Neuronal stem cell (in vitro differentiated cells): ENCODE measurements at regions not wholly inside any gene's neighbourhood (a gene's known extent, or its start where the extent isn't known, plus 50 kb on each side); places are given as distances from the start of the nearest gene placed in this dataset.

Source experiments
- DNase-seq: peaks from one replicate; pipeline ENCODE4 v3.0.0-alpha.2; 2013; ENCODE audit warnings: low spot score
- H2AFZ ChIP-seq: one replicate; pipeline ENCODE4 v1.6.1; 2013; ENCODE audit warnings: mild to moderate bottlenecking, low read length, inconsistent platforms
- H2AK5ac ChIP-seq: 2 replicates; pipeline ENCODE4 v1.6.1; 2013; ENCODE audit warnings: low read depth, mild to moderate bottlenecking, inconsistent platforms, low read length, moderate library complexity, mixed read lengths
- H2BK120ac ChIP-seq: 2 replicates; pipeline ENCODE4 v1.6.1; 2013; ENCODE audit warnings: low read depth, mild to moderate bottlenecking, inconsistent platforms, low read length, moderate library complexity, mixed read lengths
- H2BK12ac ChIP-seq: one replicate; pipeline ENCODE4 v1.6.1; 2013; ENCODE audit warnings: low read length, inconsistent platforms
- H2BK15ac ChIP-seq: 2 replicates; pipeline ENCODE4 v1.6.1; 2013; ENCODE audit warnings: mild to moderate bottlenecking, low read length, inconsistent platforms, mixed read lengths
- H2BK5ac ChIP-seq: one replicate; pipeline ENCODE4 v1.6.1; 2013; ENCODE audit warnings: inconsistent platforms, mild to moderate bottlenecking, low read length, moderate library complexity
- H3K14ac ChIP-seq: one replicate; pipeline ENCODE4 v1.6.1; 2013; ENCODE audit warnings: low read length, inconsistent platforms
- H3K18ac ChIP-seq: 2 replicates; pipeline ENCODE4 v1.6.1; 2013; ENCODE audit warnings: low read length, inconsistent platforms
- H3K23ac ChIP-seq: 2 replicates; pipeline ENCODE4 v1.6.1; 2013; ENCODE audit warnings: low read depth, mild to moderate bottlenecking, mixed read lengths, low read length, inconsistent platforms; ENCODE audit not compliant: poor library complexity
- H3K27ac ChIP-seq: replicated peaks from 3 replicates; pipeline ENCODE4 v1.5.1; 2013; ENCODE audit warnings: low read length, inconsistent platforms
- H3K27me3 ChIP-seq, 3 experiments: 2 replicates each; pipeline ENCODE4 v1.6.1; 2013; ENCODE audit warnings: low read length in 3 of 3, mild to moderate bottlenecking in 2 of 3, inconsistent platforms in 1 of 3, low read depth in 1 of 3, mixed read lengths in 1 of 3, moderate library complexity in 1 of 3; ENCODE audit not compliant: control insufficient read depth in 3 of 3, insufficient read depth in 3 of 3
- H3K36me3 ChIP-seq, 2 donors: replicated peaks in 1 of 2; 2 replicates each; pipeline ENCODE4 v1.6.1; 2013; ENCODE audit warnings: low read length in 2 of 2; ENCODE audit not compliant: control insufficient read depth in 2 of 2, insufficient read depth in 2 of 2
- H3K4ac ChIP-seq: 2 replicates; pipeline ENCODE4 v1.6.1; 2013; ENCODE audit warnings: inconsistent platforms, mild to moderate bottlenecking, low read length, moderate library complexity
- H3K4me1 ChIP-seq, 2 donors: 1 replicate in 1 of 2; 2 replicates in 1 of 2; pipeline ENCODE4 v1.6.1; 2013; ENCODE audit warnings: low read length in 2 of 2, low read depth in 1 of 2; ENCODE audit not compliant: control insufficient read depth in 2 of 2, insufficient read depth in 1 of 2
- H3K4me2 ChIP-seq: one replicate; pipeline ENCODE4 v1.6.1; 2013; ENCODE audit warnings: mild to moderate bottlenecking, low read length, inconsistent platforms; ENCODE audit not compliant: insufficient read depth, poor library complexity, severe bottlenecking
- H3K4me3 ChIP-seq, 2 donors: 2 replicates each; pipeline ENCODE4 v1.5.1; 2013; ENCODE audit warnings: low read length in 2 of 2, mild to moderate bottlenecking in 2 of 2, inconsistent platforms in 1 of 2, moderate library complexity in 1 of 2
- H3K79me1 ChIP-seq: one replicate; pipeline ENCODE4 v1.6.1; 2013; ENCODE audit warnings: low read depth, mild to moderate bottlenecking, inconsistent platforms, low read length, moderate library complexity
- H3K9ac ChIP-seq: one replicate; pipeline ENCODE4 v1.6.1; 2013; ENCODE audit warnings: mild to moderate bottlenecking, low read depth, low read length, inconsistent platforms; ENCODE audit not compliant: poor library complexity
- H3K9me3 ChIP-seq, 2 donors: replicated peaks in 1 of 2; 2 replicates each; pipeline versions ENCODE3 to v1.6.1; 2013; ENCODE audit warnings: low read length in 2 of 2, mild to moderate bottlenecking in 2 of 2, inconsistent platforms in 1 of 2, low read depth in 1 of 2, mixed read lengths in 1 of 2, moderate library complexity in 1 of 2; ENCODE audit not compliant: control insufficient read depth in 2 of 2, insufficient read depth in 1 of 2
- H4K8ac ChIP-seq: one replicate; pipeline ENCODE4 v1.6.1; 2013; ENCODE audit warnings: low read depth, mild to moderate bottlenecking, inconsistent platforms, low read length, moderate library complexity
- H4K91ac ChIP-seq: one replicate; pipeline ENCODE4 v1.6.1; 2013; ENCODE audit warnings: low read length, low read depth, mild to moderate bottlenecking, inconsistent platforms; ENCODE audit not compliant: poor library complexity
- WGBS, 2 donors: extraction: QIAGEN DNeasy Blood & Tissue Kit; methylation state at CpG; one replicate each; pipeline ENCODE4 v1.1.7; 2013; ENCODE audit warnings: missing lambda C conversion rate in 2 of 2, mixed read lengths in 1 of 2; ENCODE audit not compliant: insufficient read length in 2 of 2, insufficient replicate concordance in 1 of 2; ENCODE audit errors: extremely low coverage in 2 of 2; 5-methylcytosine and 5-hydroxymethylcytosine counted together

DNA sequence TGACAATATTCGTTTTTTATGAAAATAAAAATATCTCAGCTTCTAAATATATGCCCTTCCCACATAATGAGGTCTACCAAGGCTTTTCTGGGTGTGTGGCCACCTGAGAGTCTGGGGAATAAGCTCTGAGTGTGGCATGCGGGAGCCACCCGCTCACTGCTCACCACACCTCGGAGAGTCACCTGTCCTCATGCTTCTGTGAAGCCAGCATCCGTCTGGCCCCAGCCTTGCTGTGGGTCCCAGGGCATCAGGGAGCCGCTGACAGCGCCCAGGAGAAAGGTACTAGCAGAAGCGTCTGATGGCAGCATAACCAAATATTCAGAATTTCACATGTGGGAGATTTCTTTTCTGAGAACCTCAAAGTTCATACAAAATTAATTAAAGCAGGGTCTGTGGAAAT, 133.2 kb upstream of the IRX4 start:
- H4K8ac ChIP-seq, result peak overlapping the region; percentile 48
- no peak overlapping the region for H2BK15ac ChIP-seq
- H3K4me3 ChIP-seq, result no peak overlapping the region
- peaks cover 2 to 14% of the 10 kb centered on the region in 2 donors for H3K4me1 ChIP-seq
- H3K79me1 ChIP-seq, result no peaks in the 10 kb centered on the region
- H3K27ac ChIP-seq, result no peak overlapping the region
- no peak overlapping the region for H3K9ac ChIP-seq
- WGBS, 2 donors, result no CpG with 5 or more reads among the region's 8 CpGs
- no peak overlapping the region for H2BK12ac ChIP-seq
- H2AK5ac ChIP-seq, result no peak overlapping the region
- H3K4ac ChIP-seq, result no peak overlapping the region
- no peaks in the 10 kb centered on the region for H3K27me3 ChIP-seq
- no peak overlapping the region for H3K14ac ChIP-seq
- no peak overlapping the region for H3K23ac ChIP-seq
- no peaks in the 10 kb centered on the region for H3K9me3 ChIP-seq
- no peak overlapping the region for H3K4me2 ChIP-seq
- H3K18ac ChIP-seq, result no peak overlapping the region
- H2AFZ ChIP-seq, result no peak overlapping the region
- no peaks in the 10 kb centered on the region for H3K36me3 ChIP-seq
- no peak overlapping the region for H2BK5ac ChIP-seq
- no peak overlapping the region for H4K91ac ChIP-seq
- H2BK120ac ChIP-seq, result no peak overlapping the region
- no peak for DNase-seq

DNA sequence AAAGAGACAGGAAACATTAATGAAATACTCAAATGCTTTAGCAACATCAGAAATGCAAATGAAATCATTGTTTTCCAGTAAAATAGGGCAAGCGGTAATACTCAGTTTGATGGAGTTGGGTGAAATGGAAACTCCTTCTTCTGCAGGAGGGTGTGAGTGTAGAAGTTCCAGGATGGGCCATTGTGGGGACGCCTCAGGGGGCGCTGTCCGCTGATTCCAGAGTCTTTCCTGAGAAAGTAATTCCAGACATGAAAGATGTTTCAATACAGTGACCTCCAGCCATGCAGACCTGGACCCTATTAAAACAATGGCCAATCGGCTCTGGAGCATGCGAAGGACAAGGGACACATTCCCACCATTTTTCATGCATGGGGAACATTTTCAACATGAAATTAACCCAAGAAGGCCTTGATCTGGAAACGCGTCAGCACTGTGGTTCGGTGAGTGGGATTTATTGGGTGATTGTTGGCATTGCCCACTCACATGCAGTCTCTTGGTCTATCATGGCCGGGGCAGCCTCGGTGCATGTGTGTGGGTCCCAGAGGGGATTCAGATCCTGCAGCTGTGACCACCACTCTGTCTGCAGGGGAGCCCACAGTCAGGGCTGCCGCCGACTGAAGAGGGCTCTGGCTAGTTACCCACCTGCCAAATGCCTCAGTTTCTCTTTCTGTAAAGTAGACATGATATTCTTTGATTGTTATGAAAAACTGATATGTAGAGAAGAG, 132.6 kb upstream of the IRX4 start:
- H3K27ac ChIP-seq, result no peak overlapping the region
- H3K9ac ChIP-seq, result no peak overlapping the region
- H3K9me3 ChIP-seq, result no peaks in the 10 kb centered on the region
- DNase-seq, result no peak
- H2AK5ac ChIP-seq, result no peak overlapping the region
- WGBS, 2 donors, result no CpG with 5 or more reads among the region's 13 CpGs
- no peak overlapping the region for H4K8ac ChIP-seq
- H3K14ac ChIP-seq, result no peak overlapping the region
- H3K79me1 ChIP-seq, result no peaks in the 10 kb centered on the region
- H2BK120ac ChIP-seq, result no peak overlapping the region
- H3K18ac ChIP-seq, result no peak overlapping the region
- no peak overlapping the region for H3K4me3 ChIP-seq
- no peak overlapping the region for H2BK12ac ChIP-seq
- H3K23ac ChIP-seq, result no peak overlapping the region
- H2BK15ac ChIP-seq, result no peak overlapping the region
- no peak overlapping the region for H3K4ac ChIP-seq
- no peaks in the 10 kb centered on the region for H3K27me3 ChIP-seq
- no peak overlapping the region for H3K4me2 ChIP-seq
- no peak overlapping the region for H4K91ac ChIP-seq
- no peak overlapping the region for H2AFZ ChIP-seq
- no peaks in the 10 kb centered on the region for H3K36me3 ChIP-seq
- H3K4me1 ChIP-seq, result peaks cover 2 to 14% of the 10 kb centered on the region in 2 donors
- no peak overlapping the region for H2BK5ac ChIP-seq

DNA sequence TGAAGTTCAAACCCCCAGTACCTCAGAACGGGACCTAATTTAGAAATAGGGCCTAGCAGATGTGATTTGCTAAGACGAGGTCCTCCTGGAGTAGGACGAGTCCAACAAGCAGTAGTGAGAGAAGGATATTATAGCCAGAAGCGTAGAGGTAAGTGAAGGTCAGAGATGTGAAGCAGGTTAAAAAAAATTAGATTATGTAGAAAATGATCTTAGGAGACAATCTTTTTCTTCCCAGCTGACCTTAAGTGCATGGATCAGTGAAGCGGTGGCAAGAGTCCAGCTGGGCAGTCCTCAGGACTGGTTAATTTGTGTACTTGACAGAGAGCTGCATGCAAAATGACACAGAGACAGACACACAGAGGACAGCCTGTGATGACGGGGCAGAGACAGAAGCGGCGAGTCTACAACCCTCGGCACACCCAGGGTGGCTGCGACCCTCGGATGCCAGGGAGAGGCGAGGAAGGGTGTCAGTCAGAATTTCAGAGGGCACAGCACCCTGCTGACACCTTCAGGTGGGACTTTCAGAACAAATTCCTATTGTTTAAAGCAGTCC, 131.4 kb upstream of the IRX4 start:
- no peak overlapping the region for H2BK120ac ChIP-seq
- no peak overlapping the region for H2AK5ac ChIP-seq
- DNase-seq, result no peak
- H3K4me1 ChIP-seq, result peaks cover 2 to 14% of the 10 kb centered on the region in 2 donors
- no peaks in the 10 kb centered on the region for H3K27me3 ChIP-seq
- H3K4me3 ChIP-seq, result no peak overlapping the region
- no peaks in the 10 kb centered on the region for H3K9me3 ChIP-seq
- H2AFZ ChIP-seq, result no peak overlapping the region
- H2BK5ac ChIP-seq, result no peak overlapping the region
- no peak overlapping the region for H2BK12ac ChIP-seq
- H4K91ac ChIP-seq, result no peak overlapping the region
- no peaks in the 10 kb centered on the region for H3K36me3 ChIP-seq
- no peak overlapping the region for H3K27ac ChIP-seq
- H4K8ac ChIP-seq, result no peak overlapping the region
- no peak overlapping the region for H3K4me2 ChIP-seq
- peaks cover 1% of the 10 kb centered on the region for H3K79me1 ChIP-seq
- no peak overlapping the region for H3K14ac ChIP-seq
- H3K18ac ChIP-seq, result no peak overlapping the region
- WGBS, 2 donors, result no CpG with 5 or more reads among the region's 12 CpGs
- no peak overlapping the region for H3K9ac ChIP-seq
- no peak overlapping the region for H3K4ac ChIP-seq
- no peak overlapping the region for H3K23ac ChIP-seq
- H2BK15ac ChIP-seq, result no peak overlapping the region

- WGBS, 2 donors, result no CpG with 5 or more reads among the region's 18 CpGs
- H3K79me1 ChIP-seq, result peaks cover 2% of the 10 kb centered on the region
- no peak overlapping the region for H2BK15ac ChIP-seq
- H2AFZ ChIP-seq, result peak overlapping the region; percentile 26
- no peak overlapping the region for H2BK5ac ChIP-seq
- no peak overlapping the region for H2AK5ac ChIP-seq
- no peak overlapping the region for H3K4me2 ChIP-seq
- no peak overlapping the region for H4K91ac ChIP-seq
- peak overlapping the region; percentile 35 for H3K18ac ChIP-seq
- H2BK120ac ChIP-seq, result no peak overlapping the region
- H3K36me3 ChIP-seq, result no peaks in the 10 kb centered on the region
- no peak overlapping the region for H3K4ac ChIP-seq
- H3K27ac ChIP-seq, result no peak overlapping the region
- no peak overlapping the region for H3K14ac ChIP-seq
- peak overlapping the region; percentile 25 for H3K9ac ChIP-seq
- H2BK12ac ChIP-seq, result no peak overlapping the region
- DNase-seq, result no peak
- H3K9me3 ChIP-seq, result no peaks in the 10 kb centered on the region
- no peaks in the 10 kb centered on the region for H3K27me3 ChIP-seq
- H3K23ac ChIP-seq, result no peak overlapping the region
- peaks cover 2 to 14% of the 10 kb centered on the region in 2 donors for H3K4me1 ChIP-seq
- no peak overlapping the region for H3K4me3 ChIP-seq
- H4K8ac ChIP-seq, result no peak overlapping the region
Measured at GRCh38 chr5:2013301-2014057, 130.8 kb upstream of the IRX4 start.
